Stimulated activated CD4-positive, alpha-beta T cell treated with anti-CD3 and anti-CD28 coated beads, Interleukin-1b, Interleukin-23, amount 100 ng/mL, for 48 hours (primary cell): ENCODE measurements at regions not wholly inside any gene's neighbourhood (a gene's known extent, or its start where the extent isn't known, plus 50 kb on each side); places are given as distances from the start of the nearest gene placed in this dataset.

Experiments used
- DNase-seq: peaks from one replicate; pipeline ENCODE4 v3.0.0-alpha.2; 2020

- DNase-seq = no peak
Observed at GRCh38 chr5:167305591-167306213, 985.7 kb upstream of the WWC1 start.

GRCh38 chr5:167307042-167307441 lies 984.4 kb upstream of the WWC1 start:
- no peak for DNase-seq

DNA sequence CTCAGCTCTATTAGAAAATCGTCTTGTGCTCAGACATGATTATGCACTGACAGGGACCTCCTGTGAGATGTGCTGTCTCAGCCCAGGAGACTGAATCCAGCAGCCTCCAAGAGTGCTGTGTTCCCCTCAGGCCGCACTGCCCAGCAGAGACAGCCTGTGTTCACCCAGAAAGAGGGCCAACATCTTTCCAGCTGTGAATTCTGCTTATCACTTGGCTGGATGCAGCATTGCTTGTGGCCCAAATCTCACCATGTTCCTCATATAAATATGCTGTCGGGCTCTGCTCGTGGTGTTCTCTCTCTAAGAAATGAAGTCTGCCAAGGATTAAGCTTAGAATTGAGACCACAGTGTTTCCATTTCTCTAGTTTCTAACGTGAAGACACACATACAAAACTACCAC lies 983.0 kb upstream of the WWC1 start:
- no peak for DNase-seq

- DNase-seq = no peak
Observed at GRCh38 chr5:167309941-167310517, 981.4 kb upstream of the WWC1 start.

GRCh38 chr5:167311340-167311739 lies 980.1 kb upstream of the WWC1 start:
- DNase-seq = no peak

DNA sequence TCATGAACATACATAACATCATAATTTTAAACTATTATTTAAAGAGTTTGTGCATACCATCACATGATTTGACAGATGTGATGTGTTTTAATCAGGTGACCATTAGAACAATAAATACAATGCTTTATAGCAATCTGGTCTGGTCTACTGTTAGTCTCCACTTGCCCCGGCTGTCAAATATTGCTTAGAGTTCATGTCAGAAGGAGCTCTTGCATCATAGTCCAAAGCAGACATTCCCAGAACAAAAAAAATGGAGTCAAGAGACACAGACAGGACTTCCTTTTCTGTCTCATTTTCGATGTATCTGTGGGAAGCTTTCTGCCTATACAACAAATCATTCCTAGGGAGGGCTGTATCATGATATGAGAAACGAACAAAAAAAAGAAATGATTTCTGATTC lies 979.2 kb upstream of the WWC1 start:
- DNase-seq = no peak

DNA sequence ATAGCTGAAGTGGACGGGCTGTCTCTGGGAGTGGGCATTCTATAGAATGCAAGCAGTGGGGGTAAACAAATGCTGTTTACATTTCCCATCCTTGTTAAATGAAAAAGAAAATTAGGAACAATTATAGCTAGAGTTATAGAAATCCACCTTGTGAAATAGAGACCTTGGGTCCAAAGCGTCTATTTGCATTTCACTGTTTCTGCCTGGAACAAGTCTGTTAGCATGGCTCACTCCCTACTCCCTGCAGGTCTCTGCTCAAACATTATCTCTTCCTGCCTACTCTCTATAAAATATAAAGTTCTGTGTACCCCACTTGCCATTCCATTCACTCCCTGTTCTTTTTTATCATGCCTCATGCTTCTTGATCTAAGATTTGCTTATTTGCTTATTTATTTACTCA lies 975.7 kb upstream of the WWC1 start:
- no peak for DNase-seq

DNA sequence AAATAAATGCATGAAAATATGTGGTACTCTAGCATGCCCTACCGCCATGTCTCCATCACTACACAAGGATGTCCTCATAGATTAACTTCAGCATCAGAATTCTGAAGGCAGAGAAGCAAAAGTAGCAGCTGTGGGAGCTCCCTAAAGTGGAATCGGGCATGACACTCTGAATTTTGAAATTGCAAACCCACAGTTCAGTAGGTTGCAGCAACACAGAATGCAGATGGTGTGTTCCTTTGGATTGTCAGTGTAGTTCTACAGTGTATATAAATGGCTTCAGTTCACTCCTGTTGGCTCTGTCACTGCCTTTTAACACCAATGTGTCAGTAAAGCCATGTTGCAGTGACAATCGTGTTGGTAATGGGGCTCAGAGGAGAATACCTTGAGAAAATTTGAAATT lies 973.6 kb upstream of the WWC1 start:
- DNase-seq = no peak

GRCh38 chr5:167319243-167319642 lies 972.2 kb upstream of the WWC1 start:
- no peak for DNase-seq

DNA sequence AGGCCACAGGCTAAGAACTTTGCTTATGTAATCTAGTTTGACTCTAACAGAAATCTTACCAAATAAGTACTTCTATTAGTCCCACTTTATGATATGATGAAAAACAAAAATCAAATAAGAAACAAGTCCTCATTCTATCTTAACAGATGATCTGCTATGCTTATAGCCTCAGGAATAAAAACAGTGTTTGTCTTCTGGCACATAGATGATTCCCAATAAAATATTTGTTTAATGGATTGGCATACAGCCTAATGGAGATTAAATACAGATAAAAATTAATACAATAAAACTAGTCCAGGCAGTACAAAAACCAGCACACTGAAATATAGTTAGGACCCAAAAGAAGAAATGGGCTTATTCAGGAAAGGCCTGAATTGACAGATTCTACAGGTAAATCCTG lies 971.4 kb upstream of the WWC1 start:
- DNase-seq = no peak

- no peak for DNase-seq
Observed at GRCh38 chr5:167332309-167332708, 959.1 kb upstream of the WWC1 start.

GRCh38 chr5:167336161-167336560 lies 955.3 kb upstream of the WWC1 start:
- DNase-seq = no peak

- DNase-seq = no peak
Observed at GRCh38 chr5:167339205-167339604, 952.2 kb upstream of the WWC1 start.

GRCh38 chr5:167346461-167346860 lies 945.0 kb upstream of the WWC1 start:
- no peak for DNase-seq

GRCh38 chr5:167348251-167348926 lies 943.1 kb upstream of the WWC1 start:
- DNase-seq = no peak

DNA sequence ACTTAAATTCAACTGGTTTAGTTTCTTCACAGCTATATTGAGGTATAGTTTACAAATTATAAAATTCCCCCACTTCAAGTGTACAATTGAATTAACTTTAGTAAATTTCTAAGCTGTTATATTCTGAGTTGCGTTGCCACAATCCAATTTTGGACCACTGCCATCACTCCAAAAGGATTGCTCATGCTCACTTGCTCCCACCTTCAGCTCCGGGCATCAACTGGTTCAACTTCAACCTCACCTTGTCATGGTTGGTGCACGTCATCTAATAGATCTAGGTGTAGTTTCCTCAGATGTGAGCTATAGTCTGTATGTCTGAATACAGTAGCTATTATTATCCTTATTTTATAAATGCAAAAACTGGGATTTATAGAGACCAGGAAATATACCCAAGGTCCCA lies 942.5 kb upstream of the WWC1 start:
- DNase-seq = no peak

DNA sequence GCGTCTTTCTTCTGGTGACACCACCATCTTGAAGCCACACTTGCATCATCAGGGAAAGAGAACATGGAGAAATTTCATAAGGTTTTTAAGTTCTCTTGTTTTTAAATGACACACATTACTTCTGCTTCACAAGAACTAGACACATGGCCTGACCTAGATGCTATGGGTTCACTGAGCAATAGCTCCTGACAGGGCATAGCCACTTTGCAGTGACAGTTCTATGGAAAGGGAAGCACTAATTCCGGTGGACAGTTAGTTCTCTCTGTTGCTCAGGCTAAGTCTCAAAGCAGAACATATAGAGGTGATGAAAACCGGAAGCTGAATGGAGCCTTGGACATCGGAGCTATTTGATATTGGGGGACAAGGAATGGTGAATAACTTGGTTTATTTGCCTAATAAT lies 940.1 kb upstream of the WWC1 start:
- DNase-seq = no peak

DNA sequence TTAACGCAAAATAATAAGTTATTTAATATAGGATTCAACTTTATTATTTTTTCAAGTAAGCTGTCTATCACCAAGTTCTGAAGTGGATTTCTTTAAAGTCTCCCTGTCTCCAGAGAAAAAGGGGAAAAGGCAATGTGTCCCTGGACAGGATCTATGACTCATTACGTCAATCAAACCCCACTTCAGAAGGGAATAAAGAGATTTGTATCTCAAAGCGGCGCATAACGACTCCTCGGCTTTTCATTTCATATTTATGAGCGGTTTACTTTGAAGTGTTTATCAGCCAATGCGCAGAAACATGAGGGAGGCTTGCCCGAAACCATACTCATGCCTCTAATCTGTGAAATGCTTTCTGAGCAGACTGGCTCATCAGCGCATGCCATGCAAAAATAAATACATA lies 938.6 kb upstream of the WWC1 start:
- DNase-seq = no peak

DNA sequence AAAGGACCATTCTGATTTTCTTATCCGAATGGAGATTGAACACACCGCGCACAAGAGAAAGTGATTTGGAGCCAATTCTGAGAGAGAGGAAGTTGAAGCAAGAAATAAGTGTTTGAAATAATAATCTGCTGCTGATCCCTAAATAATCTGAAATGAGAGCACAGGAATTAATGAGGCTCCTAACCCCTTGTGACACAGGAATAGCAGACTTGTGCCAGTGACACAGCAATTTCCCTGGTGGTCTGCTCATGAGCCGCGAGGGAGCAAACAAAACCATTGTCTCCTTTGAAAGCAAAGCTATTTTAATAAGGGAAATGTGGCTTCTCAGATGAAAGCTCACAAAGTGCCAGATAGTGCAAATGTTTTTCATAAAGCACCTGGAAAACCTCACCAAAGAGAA lies 936.1 kb upstream of the WWC1 start:
- DNase-seq = no peak

DNA sequence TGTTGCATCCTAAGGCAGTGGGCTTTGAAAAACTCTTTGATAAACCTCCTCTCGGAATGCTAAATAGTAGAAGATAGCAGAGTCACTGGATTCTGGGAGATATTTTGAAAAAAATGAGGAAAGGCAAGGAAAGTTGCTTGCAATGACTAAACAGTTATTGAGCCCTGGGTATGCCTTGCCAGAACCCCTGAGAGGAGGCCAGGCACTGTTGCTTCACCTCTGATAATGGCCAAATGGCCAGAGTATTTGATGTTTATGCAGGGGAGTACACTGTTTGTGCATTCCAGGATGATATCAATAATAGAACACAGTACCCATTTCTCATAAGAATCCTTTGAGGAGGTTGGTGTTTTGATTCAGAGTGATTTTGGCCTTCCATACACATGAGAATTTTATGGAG lies 935.1 kb upstream of the WWC1 start:
- no peak for DNase-seq

DNA sequence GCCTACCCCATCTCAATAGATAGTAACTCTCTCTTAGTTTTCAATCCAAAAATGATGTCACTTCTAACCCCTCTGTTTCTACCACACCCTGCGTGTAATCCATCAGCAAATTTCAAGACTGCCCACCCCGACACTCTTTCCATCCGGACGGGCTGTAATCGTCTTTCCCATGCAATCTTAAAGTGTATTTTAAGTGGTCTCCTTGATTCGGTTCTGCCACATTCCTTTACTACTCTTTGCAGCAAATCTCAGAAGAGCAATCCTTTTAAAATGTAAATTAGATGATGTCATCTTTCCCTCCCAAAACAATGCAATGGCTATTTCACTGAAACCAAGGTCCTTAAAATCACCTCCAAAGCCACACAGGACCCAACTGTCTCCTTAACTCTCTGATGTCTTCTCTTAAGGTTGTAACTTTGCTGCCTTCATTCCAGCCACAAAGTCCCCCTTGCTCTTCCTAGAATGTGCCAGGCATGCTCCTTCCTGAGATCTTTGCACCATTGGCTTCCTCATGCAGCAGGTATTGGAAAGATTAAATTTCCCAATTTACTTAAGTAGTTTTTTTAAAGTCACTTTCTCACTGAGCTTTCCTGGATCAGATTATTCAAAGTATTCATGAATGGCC lies 932.5 kb upstream of the WWC1 start:
- DNase-seq = no peak

GRCh38 chr5:167361795-167362194 lies 929.6 kb upstream of the WWC1 start:
- no peak for DNase-seq

- no peak for DNase-seq
Observed at GRCh38 chr5:167363065-167363464, 928.4 kb upstream of the WWC1 start.

DNA sequence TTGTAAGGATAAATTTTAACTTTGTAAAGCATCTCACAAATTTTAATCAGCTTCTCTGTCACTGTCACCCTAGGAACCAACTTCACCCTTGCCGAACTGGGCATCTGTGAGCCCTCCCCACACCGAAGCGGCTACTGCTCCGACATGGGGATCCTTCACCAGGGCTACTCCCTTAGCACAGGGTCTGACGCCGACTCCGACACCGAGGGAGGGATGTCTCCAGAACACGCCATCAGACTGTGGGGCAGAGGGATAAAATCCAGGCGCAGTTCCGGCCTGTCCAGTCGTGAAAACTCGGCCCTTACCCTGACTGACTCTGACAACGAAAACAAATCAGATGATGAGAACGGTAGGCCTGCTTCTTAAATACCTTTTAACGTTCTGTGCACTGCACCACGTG lies 916.3 kb upstream of the WWC1 start:
- no peak for DNase-seq
